IPS-20b (cell line): ENCODE measurements at regions not wholly inside any gene's neighbourhood (a gene's known extent, or its start where the extent isn't known, plus 50 kb on each side); places are given as distances from the start of the nearest gene placed in this dataset.
A peak's percentile ranks its signal among the peaks of the same experiment; 100 is the strongest.

ENCODE experiments used
- H3K27ac ChIP-seq: one replicate; pipeline ENCODE4 v1.5.1; 2013; ENCODE audit warnings: low read length
- H3K27me3 ChIP-seq: 2 replicates; pipeline ENCODE4 v1.6.1; 2013; ENCODE audit warnings: mild to moderate bottlenecking, low read length, inconsistent platforms; ENCODE audit not compliant: insufficient read depth
- H3K36me3 ChIP-seq: 2 replicates; pipeline ENCODE4 v1.6.1; 2013; ENCODE audit warnings: low read depth, mild to moderate bottlenecking, inconsistent platforms, low read length, moderate library complexity; ENCODE audit not compliant: insufficient read depth
- H3K4me1 ChIP-seq: 2 replicates; pipeline ENCODE4 v1.6.1; 2013; ENCODE audit warnings: mild to moderate bottlenecking, control low read depth, inconsistent platforms, low read length, moderate library complexity; ENCODE audit not compliant: insufficient read depth
- H3K4me3 ChIP-seq: 2 replicates; pipeline ENCODE4 v1.5.1; 2013; ENCODE audit warnings: mild to moderate bottlenecking, low read length, inconsistent platforms
- H3K9ac ChIP-seq: 2 replicates; pipeline ENCODE4 v1.6.1; 2013; ENCODE audit warnings: low read depth, mild to moderate bottlenecking, inconsistent platforms, low read length, moderate library complexity
- H3K9me3 ChIP-seq: 2 replicates; pipeline ENCODE4 v1.6.1; 2013; ENCODE audit warnings: mild to moderate bottlenecking, low read depth, low read length, inconsistent platforms; ENCODE audit not compliant: insufficient read depth

- Histone ChIP-seq H3K9me3 (peaks cover 16% of the 10 kb centered on the region), H3K36me3 (no peaks in the 10 kb centered on the region), H3K27me3 (no peaks in the 10 kb centered on the region), H3K27ac (no peak overlapping the region), H3K4me1 (no peaks in the 10 kb centered on the region), H3K4me3 (no peak overlapping the region), H3K9ac (no peak overlapping the region)
Measured at GRCh38 chr7:52980129-52980528, 55.3 kb upstream of the POM121L12 start.

- Histone ChIP-seq H3K27ac (no peak overlapping the region), H3K9me3 (no peaks in the 10 kb centered on the region), H3K36me3 (no peaks in the 10 kb centered on the region), H3K27me3 (no peaks in the 10 kb centered on the region), H3K4me3 (no peak overlapping the region), H3K4me1 (no peaks in the 10 kb centered on the region), H3K9ac (no peak overlapping the region)
Measured at GRCh38 chr7:52973126-52973525, 62.3 kb upstream of the POM121L12 start.

DNA sequence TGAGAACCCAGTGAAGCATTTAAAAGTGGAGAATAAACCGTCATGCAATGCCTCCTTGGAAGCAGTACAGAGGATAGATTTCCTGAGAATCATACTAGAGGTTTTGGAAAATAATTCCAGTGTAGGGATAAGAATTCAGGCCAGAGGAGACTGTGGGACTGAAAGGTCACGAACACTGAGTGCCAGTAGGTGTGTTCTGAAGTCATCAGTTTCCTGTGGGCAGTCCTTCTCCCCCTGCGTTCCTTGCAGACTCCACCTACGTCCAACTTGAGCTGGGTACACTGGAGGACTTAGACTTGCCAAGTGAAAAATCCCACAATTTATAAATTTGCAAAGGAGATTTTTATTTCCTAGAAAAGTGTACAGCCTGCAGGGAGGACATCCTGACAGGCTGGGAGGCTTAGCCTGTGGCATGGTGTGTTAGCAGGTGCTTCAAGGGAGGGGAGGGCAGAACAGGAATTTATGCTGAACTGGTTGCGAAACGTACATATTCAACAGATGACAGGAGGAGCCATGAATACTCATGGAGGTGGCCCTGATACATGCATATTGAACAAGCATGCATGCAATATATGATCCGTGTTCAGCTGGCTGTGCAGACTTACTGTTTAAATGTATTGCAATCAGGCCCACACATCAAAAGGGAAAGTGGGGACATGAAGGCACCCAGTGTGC is 72.9 kb upstream of the POM121L12 start:
- no peaks in the 10 kb centered on the region for H3K36me3 ChIP-seq
- H3K27me3 ChIP-seq: no peaks in the 10 kb centered on the region
- H3K4me3 ChIP-seq: no peak overlapping the region
- H3K27ac ChIP-seq: no peak overlapping the region
- H3K9me3 ChIP-seq: no peaks in the 10 kb centered on the region
- no peak overlapping the region for H3K9ac ChIP-seq
- peaks cover 15% of the 10 kb centered on the region for H3K4me1 ChIP-seq

GRCh38 chr7:52961084-52961483 is 74.3 kb upstream of the POM121L12 start:
- no peaks in the 10 kb centered on the region for H3K27me3 ChIP-seq
- no peaks in the 10 kb centered on the region for H3K36me3 ChIP-seq
- no peak overlapping the region for H3K4me3 ChIP-seq
- peaks cover 16% of the 10 kb centered on the region for H3K4me1 ChIP-seq
- no peak overlapping the region for H3K27ac ChIP-seq
- no peak overlapping the region for H3K9ac ChIP-seq
- no peaks in the 10 kb centered on the region for H3K9me3 ChIP-seq

DNA sequence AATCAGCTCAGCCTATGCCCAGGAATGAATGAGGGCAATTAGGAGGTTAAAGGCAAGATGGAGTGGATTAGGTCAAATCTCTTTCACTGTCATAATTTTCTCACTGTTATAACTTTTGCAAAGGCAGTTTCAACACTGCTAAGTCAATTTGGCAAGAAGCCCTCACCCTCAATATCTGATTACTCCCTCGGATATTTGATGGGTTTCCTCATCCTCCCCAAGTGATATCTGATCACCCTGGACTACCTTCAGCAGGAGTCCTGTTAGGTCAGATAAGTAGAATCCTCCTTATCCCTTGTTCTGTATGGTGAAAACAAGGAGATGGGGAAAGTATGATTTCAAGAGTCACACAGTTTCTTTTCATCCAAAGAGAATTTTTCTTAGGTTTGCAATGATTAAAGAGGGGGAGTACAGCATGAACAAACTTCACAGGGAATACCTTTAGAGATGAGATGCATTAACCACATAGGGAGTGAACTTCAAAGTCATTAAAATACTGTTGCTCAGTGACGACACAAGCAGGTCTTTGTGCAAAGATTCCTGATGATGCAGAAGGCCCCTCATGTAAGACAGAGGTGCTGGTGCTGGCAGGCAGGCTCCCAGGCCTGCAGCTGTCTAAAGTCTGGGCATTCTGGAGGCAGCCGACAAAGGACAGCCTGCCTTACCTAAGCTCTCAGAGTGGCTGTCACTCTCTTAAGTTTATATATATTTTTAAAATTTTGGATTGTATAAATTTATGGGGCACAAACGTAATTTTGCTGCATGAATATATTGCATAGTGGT is 75.4 kb upstream of the POM121L12 start:
- H3K9ac ChIP-seq: no peak overlapping the region
- no peak overlapping the region for H3K27ac ChIP-seq
- H3K9me3 ChIP-seq: no peaks in the 10 kb centered on the region
- H3K27me3 ChIP-seq: no peaks in the 10 kb centered on the region
- H3K4me1 ChIP-seq: peaks cover 22% of the 10 kb centered on the region
- no peaks in the 10 kb centered on the region for H3K36me3 ChIP-seq
- H3K4me3 ChIP-seq: no peak overlapping the region

GRCh38 chr7:52959336-52959735 is 76.1 kb upstream of the POM121L12 start:
- H3K9me3 ChIP-seq: no peaks in the 10 kb centered on the region
- no peak overlapping the region for H3K4me3 ChIP-seq
- no peak overlapping the region for H3K9ac ChIP-seq
- no peaks in the 10 kb centered on the region for H3K36me3 ChIP-seq
- no peaks in the 10 kb centered on the region for H3K27me3 ChIP-seq
- no peak overlapping the region for H3K27ac ChIP-seq
- H3K4me1 ChIP-seq: peaks cover 22% of the 10 kb centered on the region

GRCh38 chr7:52958621-52959140 is 76.8 kb upstream of the POM121L12 start:
- H3K36me3 ChIP-seq: no peaks in the 10 kb centered on the region
- H3K27ac ChIP-seq: no peak overlapping the region
- H3K9me3 ChIP-seq: no peaks in the 10 kb centered on the region
- H3K27me3 ChIP-seq: no peaks in the 10 kb centered on the region
- H3K4me1 ChIP-seq: peaks cover 22% of the 10 kb centered on the region
- no peak overlapping the region for H3K4me3 ChIP-seq
- H3K9ac ChIP-seq: no peak overlapping the region

DNA sequence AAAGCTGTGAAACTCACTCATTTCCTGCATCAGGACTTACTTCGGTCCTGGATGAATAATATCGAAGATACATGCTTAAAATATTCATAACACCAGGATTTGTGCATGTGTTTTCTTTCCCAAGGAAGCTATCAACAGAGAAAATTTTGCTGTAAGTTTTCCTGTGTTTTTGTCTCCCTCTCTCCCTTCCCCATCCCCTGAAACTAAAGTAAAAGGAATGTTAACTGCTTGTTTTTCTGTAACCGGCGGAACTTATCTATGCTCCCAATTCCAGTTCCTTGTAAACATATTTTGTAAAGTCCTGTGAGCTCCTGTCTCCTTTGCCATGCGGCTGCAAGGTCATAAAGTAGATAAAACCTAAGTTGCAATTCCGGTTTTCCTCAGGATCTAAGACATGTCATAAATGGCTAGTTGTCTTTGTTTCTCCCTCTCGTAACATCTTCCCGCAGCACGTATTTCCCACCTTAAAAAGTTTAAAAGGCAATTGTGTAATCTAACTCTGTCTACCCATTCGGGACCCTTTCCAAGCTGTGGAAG is 79.0 kb upstream of the POM121L12 start:
- Histone ChIP-seq H3K36me3 (no peaks in the 10 kb centered on the region), H3K4me3 (no peak overlapping the region), H3K4me1 (peaks cover 22% of the 10 kb centered on the region)

DNA sequence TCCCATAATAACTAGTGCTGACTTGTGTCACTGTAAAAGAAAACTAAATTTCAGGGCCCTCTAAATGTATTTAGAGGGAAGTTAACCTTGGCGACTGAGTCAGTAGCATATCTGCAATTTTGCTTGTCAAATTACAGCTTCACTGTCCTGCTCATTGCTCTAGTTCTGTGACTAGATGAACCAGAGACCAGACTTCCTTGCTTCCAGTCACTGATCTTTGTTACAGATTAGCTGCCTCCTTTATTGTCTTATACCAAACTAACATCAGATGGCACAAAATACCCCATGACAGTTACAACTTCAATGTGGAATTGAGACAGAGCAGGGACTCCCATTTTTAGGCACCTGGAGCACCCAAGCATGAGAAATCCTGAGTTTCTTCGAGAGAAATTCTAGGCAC is 79.9 kb upstream of the POM121L12 start:
- Histone ChIP-seq H3K27me3 (no peaks in the 10 kb centered on the region), H3K27ac (no peak overlapping the region), H3K4me1 (peaks cover 22% of the 10 kb centered on the region), H3K9ac (no peak overlapping the region), H3K4me3 (no peak overlapping the region), H3K9me3 (no peaks in the 10 kb centered on the region), H3K36me3 (no peaks in the 10 kb centered on the region)

More for the DNA sequence above, 79.0 kb upstream of the POM121L12 start:
- Histone ChIP-seq H3K27ac (no peak overlapping the region), H3K9ac (peak overlapping the region; percentile 35; the same call in 1 of the 2 replicates), H3K9me3 (no peaks in the 10 kb centered on the region), H3K27me3 (no peaks in the 10 kb centered on the region)

GRCh38 chr7:52944921-52945320 is 90.5 kb upstream of the POM121L12 start:
- no peak overlapping the region for H3K27ac ChIP-seq
- H3K9me3 ChIP-seq: no peaks in the 10 kb centered on the region
- H3K27me3 ChIP-seq: no peaks in the 10 kb centered on the region
- no peaks in the 10 kb centered on the region for H3K36me3 ChIP-seq
- peaks cover 5% of the 10 kb centered on the region; the same call in 1 of the 2 replicates for H3K4me1 ChIP-seq
- no peak overlapping the region for H3K9ac ChIP-seq
- no peak overlapping the region for H3K4me3 ChIP-seq

DNA sequence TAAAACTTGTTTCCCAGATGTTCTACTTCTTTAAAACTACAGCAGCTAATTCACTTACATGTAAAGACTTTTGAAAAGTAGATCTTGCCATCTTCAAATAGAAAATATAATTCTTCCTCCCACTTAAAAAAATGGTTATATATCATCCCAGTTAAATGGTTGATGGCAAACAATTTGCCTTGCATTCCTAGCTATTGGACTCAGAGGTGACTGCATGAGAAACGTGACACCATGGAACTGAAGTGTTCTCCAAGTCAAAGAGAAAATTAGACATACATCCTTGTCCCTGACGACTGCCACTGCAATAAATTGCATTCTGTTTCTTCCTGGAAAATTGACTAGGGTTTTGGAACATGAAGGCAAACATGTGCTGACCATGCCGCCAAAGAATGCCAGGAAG is 95.0 kb upstream of the POM121L12 start:
- Histone ChIP-seq H3K9ac (no peak overlapping the region), H3K36me3 (no peaks in the 10 kb centered on the region)

More for the DNA sequence above, 95.0 kb upstream of the POM121L12 start:
- H3K4me1 ChIP-seq: no peaks in the 10 kb centered on the region
- no peaks in the 10 kb centered on the region for H3K27me3 ChIP-seq
- no peaks in the 10 kb centered on the region for H3K9me3 ChIP-seq
- H3K4me3 ChIP-seq: no peak overlapping the region
- no peak overlapping the region for H3K27ac ChIP-seq
